ENCODE measurements at regions not wholly inside any gene's neighbourhood (a gene's known extent, or its start where the extent isn't known, plus 50 kb on each side); places are given as distances from the start of the nearest gene placed in this dataset.
"Not testable (repeated sequence)": the region's sequence is repeated elsewhere in the genome, so short reads cannot be mapped to it uniquely, and the experiment has no call there.

- intact Hi-C loops (cut with DNase I) = no loop called here
Observed at GRCh38 chr7:46613116-46613515, 692.0 kb upstream of the IGFBP3 start.

GRCh38 chr7:46611508-46611907 lies 690.4 kb upstream of the IGFBP3 start:
- no peak for DNase-seq
- intact Hi-C loops (cut with DNase I) = no loop called here

More at GRCh38 chr7:46613116-46613515, 692.0 kb upstream of the IGFBP3 start:
- DNase-seq = no peak

GRCh38 chr7:46610746-46611145 lies 689.7 kb upstream of the IGFBP3 start:
- intact Hi-C loops (cut with DNase I) = no loop called here
- no peak for DNase-seq

- DNase-seq = no peak
Observed at GRCh38 chr7:46607176-46607575, 686.1 kb upstream of the IGFBP3 start.

GRCh38 chr7:46606761-46607160 lies 685.7 kb upstream of the IGFBP3 start:
- intact Hi-C loops (cut with DNase I) = no loop called here
- no peak for DNase-seq

More at GRCh38 chr7:46607176-46607575, 686.1 kb upstream of the IGFBP3 start:
- intact Hi-C loops (cut with DNase I) = no loop called here

- intact Hi-C loops (cut with DNase I) = no loop called here
- DNase-seq = no peak
Observed at GRCh38 chr7:46604241-46604661, 683.2 kb upstream of the IGFBP3 start.

GRCh38 chr7:46603780-46604179 lies 682.7 kb upstream of the IGFBP3 start:
- intact Hi-C loops (cut with DNase I) = no loop called here
- peak in 2 of 10 donors; percentile 60 to 80 for DNase-seq

- intact Hi-C loops (cut with DNase I) = no loop called here
- DNase-seq = peak in 2 of 10 donors; percentile 33 to 67
Observed at GRCh38 chr7:46603296-46603752, 682.3 kb upstream of the IGFBP3 start.

GRCh38 chr7:46600340-46600739 lies 679.3 kb upstream of the IGFBP3 start:
- DNase-seq = no peak
- intact Hi-C loops (cut with DNase I) = no loop called here

- DNase-seq; intact Hi-C loops (cut with DNase I): not testable (repeated sequence)
Observed at GRCh38 chr7:46594831-46595230, 673.8 kb upstream of the IGFBP3 start.

GRCh38 chr7:46590918-46591905 lies 670.1 kb upstream of the IGFBP3 start:
- DNase-seq; intact Hi-C loops (cut with DNase I): not testable (repeated sequence)

- intact Hi-C loops (cut with DNase I) = no loop called here
- no peak for DNase-seq
Observed at GRCh38 chr7:46589286-46589685, 668.2 kb upstream of the IGFBP3 start.

- intact Hi-C loops (cut with DNase I) = no loop called here
- DNase-seq = no peak
Observed at GRCh38 chr7:46586406-46586805, 665.3 kb upstream of the IGFBP3 start.

GRCh38 chr7:46583656-46584055 lies 662.6 kb upstream of the IGFBP3 start:
- intact Hi-C loops (cut with DNase I) = no loop called here
- DNase-seq = no peak

- DNase-seq = no peak
- intact Hi-C loops (cut with DNase I) = no loop called here
Observed at GRCh38 chr7:46581268-46581667, 660.2 kb upstream of the IGFBP3 start.

GRCh38 chr7:46580766-46581165 lies 659.7 kb upstream of the IGFBP3 start:
- no peak for DNase-seq
- intact Hi-C loops (cut with DNase I) = no loop called here

GRCh38 chr7:46577394-46577793 lies 656.3 kb upstream of the IGFBP3 start:
- DNase-seq = no peak
- intact Hi-C loops (cut with DNase I) = no loop called here

- intact Hi-C loops (cut with DNase I) = no loop called here
Observed at GRCh38 chr7:46576950-46577349, 655.9 kb upstream of the IGFBP3 start.

GRCh38 chr7:46572691-46573090 lies 651.6 kb upstream of the IGFBP3 start:
- intact Hi-C loops (cut with DNase I) = no loop called here
- no peak for DNase-seq

More at GRCh38 chr7:46576950-46577349, 655.9 kb upstream of the IGFBP3 start:
- DNase-seq = no peak

GRCh38 chr7:46571996-46572395 lies 650.9 kb upstream of the IGFBP3 start:
- intact Hi-C loops (cut with DNase I) = no loop called here
- DNase-seq = no peak

GRCh38 chr7:46569133-46569465 lies 648.0 kb upstream of the IGFBP3 start:
- intact Hi-C loops (cut with DNase I) = no loop called here
- no peak for DNase-seq
